B cell (primary cell): ENCODE measurements at regions not wholly inside any gene's neighbourhood (a gene's known extent, or its start where the extent isn't known, plus 50 kb on each side); places are given as distances from the start of the nearest gene placed in this dataset.

Source experiments
- ATAC-seq: fragments of 200-7000 bp; cut with Tn5 transposase; one replicate; pipeline ENCODE4 v1.10.0; 2021; ENCODE audit warnings: low read depth, mild to moderate bottlenecking, moderate number of reproducible peaks, moderate library complexity
- CTCF ChIA-PET: fragments of 350-600 bp; sonication (Branson Sonifier 250); formaldehyde crosslinking; loops from one replicate; lab custom pipeline; 2021; ENCODE audit warnings: antibody characterized with exemption, inconsistent platforms; lab: Charles Lee
- POLR2A ChIA-PET: fragments of 350-600 bp; sonication (Branson Sonifier 250); formaldehyde crosslinking; loops from one replicate; lab custom pipeline; 2021; ENCODE audit warnings: antibody characterized with exemption; lab: Charles Lee
- DNase-seq: peaks from one replicate; pipeline ENCODE4 v3.0.0; 2013
- H2AFZ ChIP-seq: 2 replicates; pipeline ENCODE4 v1.6.1; 2012; ENCODE audit warnings: mild to moderate bottlenecking, low read depth, low read length; ENCODE audit not compliant: insufficient read depth, poor library complexity, severe bottlenecking
- H3K27ac ChIP-seq, 2 donors: 1 replicate in 1 of 2; 2 replicates in 1 of 2; pipeline ENCODE4 v1.5.1; 2012 to 2013; ENCODE audit warnings: low read length in 2 of 2, mild to moderate bottlenecking in 2 of 2, moderate library complexity in 1 of 2
- H3K27me3 ChIP-seq, 4 experiments: fragments of 200-600 bp in 1 of 4; sonication (generic) in 1 of 4; replicated peaks in 1 of 4; 1 replicate in 2 of 4; 2 replicates in 2 of 4; pipeline versions ENCODE4 v1.6.1 to v1.7.0; 2013 to 2016; ENCODE audit warnings: low read length in 3 of 4, mild to moderate bottlenecking in 2 of 4, mixed read lengths in 1 of 4, moderate library complexity in 1 of 4; ENCODE audit not compliant: insufficient read depth in 4 of 4, control insufficient read depth in 3 of 4; ENCODE audit errors: control extremely low read depth in 1 of 4
- H3K36me3 ChIP-seq, 2 experiments: replicated peaks in 1 of 2; 1 replicate in 1 of 2; 2 replicates in 1 of 2; pipeline versions ENCODE4 v1.6.1 to v1.7.1; 2013; ENCODE audit warnings: low read length in 1 of 2; ENCODE audit not compliant: insufficient read depth in 2 of 2, control insufficient read depth in 1 of 2; ENCODE audit errors: control extremely low read depth in 1 of 2, extremely low read depth in 1 of 2
- H3K4me1 ChIP-seq, 2 donors: fragments of 200-600 bp in 1 of 2; sonication (generic) in 1 of 2; 1 replicate in 1 of 2; 2 replicates in 1 of 2; pipeline versions ENCODE4 v1.5.1 to v1.6.1; 2013 to 2017; ENCODE audit warnings: low read length in 2 of 2; ENCODE audit not compliant: control insufficient read depth in 2 of 2, insufficient read depth in 2 of 2
- H3K4me2 ChIP-seq: replicated peaks from 2 replicates; pipeline ENCODE3; 2012; ENCODE audit warnings: mild to moderate bottlenecking, low read depth, low read length; ENCODE audit not compliant: poor library complexity, severe bottlenecking
- H3K4me3 ChIP-seq, 5 experiments: fragments of 200-600 bp in 1 of 5; sonication (generic) in 1 of 5; 1 replicate in 3 of 5; 2 replicates in 2 of 5; pipeline versions ENCODE4 v1.5.1 to v1.7.0; 2011 to 2016; ENCODE audit warnings: low read length in 4 of 5, mild to moderate bottlenecking in 4 of 5, low read depth in 2 of 5, control low read depth in 1 of 5, moderate library complexity in 1 of 5; ENCODE audit not compliant: insufficient read depth in 1 of 5; ENCODE audit errors: control extremely low read depth in 1 of 5, extremely low read depth in 1 of 5
- H3K79me2 ChIP-seq: fragments of 200-600 bp; sonication (generic); one replicate; pipeline ENCODE4 v1.6.0; 2016; ENCODE audit warnings: low read length; ENCODE audit not compliant: control insufficient read depth, insufficient read depth
- H3K9ac ChIP-seq: fragments of 200-600 bp; sonication (generic); 2 replicates; pipeline ENCODE4 v1.6.1; 2017; ENCODE audit warnings: mild to moderate bottlenecking, low read length, moderate library complexity
- H3K9me3 ChIP-seq, 3 donors: one replicate each; pipeline versions ENCODE4 v1.6.1 to v1.7.1; 2013; ENCODE audit warnings: low read length in 2 of 3; ENCODE audit not compliant: control insufficient read depth in 2 of 3, insufficient read depth in 1 of 3; ENCODE audit errors: control extremely low read depth in 1 of 3
- H4K20me1 ChIP-seq: 2 replicates; pipeline ENCODE4 v1.6.0; 2012; ENCODE audit warnings: mild to moderate bottlenecking, low read length; ENCODE audit not compliant: insufficient read depth, control insufficient read depth, poor library complexity, severe bottlenecking
- H3K27ac Mint-ChIP-seq: one replicate; pipeline ENCODE4 v1.8.0; 2021; ENCODE audit warnings: mixed read lengths
- H3K27me3 Mint-ChIP-seq: one replicate; pipeline ENCODE4 v1.8.0; 2021; ENCODE audit warnings: mixed read lengths
- H3K4me1 Mint-ChIP-seq: one replicate; pipeline ENCODE4 v1.8.0; 2021; ENCODE audit warnings: mixed read lengths
- H3K4me3 Mint-ChIP-seq: one replicate; pipeline ENCODE4 v1.8.0; 2021; ENCODE audit warnings: mixed read lengths
- H3K9me3 Mint-ChIP-seq: one replicate; pipeline ENCODE4 v1.8.0; 2022; ENCODE audit warnings: mixed read lengths; ENCODE audit not compliant: insufficient read depth
- EZH2 ChIP-seq: IDR thresholded peaks from 2 replicates; pipeline ENCODE4 v1.6.1; 2012; ENCODE audit warnings: borderline replicate concordance, low read depth, mild to moderate bottlenecking, moderate library complexity, low read length; ENCODE audit not compliant: insufficient read depth, poor library complexity, severe bottlenecking
- whole genome bisulfite sequencing: methylation state at CpG from one replicate; pipeline ENCODE4 v1.1.5; 2013; ENCODE audit warnings: missing lambda C conversion rate; ENCODE audit not compliant: insufficient coverage; 5-methylcytosine and 5-hydroxymethylcytosine counted together
- intact Hi-C: fragments of 100-400 bp; cut with micrococcal nuclease; formaldehyde crosslinking; loops from one replicate; pipeline ENCODE4 v1.10.0; 2022
- TF ChIP-seq, protein P1 (sequence below): fragments of 200-600 bp; IDR thresholded peaks from one replicate; pipeline ENCODE4 v1.8.0; 2022; ENCODE audit warnings: antibody characterized with exemption, mild to moderate bottlenecking

DNA sequence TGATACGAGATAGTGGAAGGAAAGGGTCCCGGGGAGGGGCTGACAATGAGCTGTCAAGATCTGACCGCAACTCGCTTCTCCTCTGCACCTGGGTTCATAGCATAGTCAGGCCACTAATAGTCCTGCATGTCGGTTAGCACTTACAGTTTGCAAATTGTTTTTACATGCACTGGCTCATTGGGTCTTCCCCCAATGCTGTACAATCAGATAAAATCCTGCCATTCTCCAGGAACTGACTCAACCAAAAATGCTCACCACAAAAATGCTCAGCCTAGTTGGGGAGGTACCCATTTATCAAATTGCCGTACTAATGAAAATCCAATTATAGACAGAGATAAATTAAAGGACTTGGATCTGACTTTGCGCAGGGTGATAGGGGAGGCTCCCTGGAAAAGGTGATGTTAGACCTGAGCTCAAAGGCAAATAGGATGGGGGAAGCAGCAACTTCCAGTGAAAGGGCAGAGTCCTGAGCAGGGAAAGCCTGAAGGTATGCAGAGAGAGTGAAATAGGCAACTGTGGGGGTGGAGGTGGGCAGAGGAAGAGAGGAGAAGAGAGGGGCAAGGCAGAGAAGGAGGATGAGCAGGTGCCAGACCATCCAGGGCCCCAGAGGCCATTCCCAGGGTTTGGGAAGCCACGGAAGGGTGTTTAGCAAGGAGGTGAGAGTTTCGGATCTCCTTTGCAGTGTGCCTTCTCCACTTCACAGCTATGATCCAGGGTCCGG, 326.1 kb upstream of the TSHZ3 start:
- Histone ChIP-seq H3K27ac (no peak overlapping the region), H3K4me2 (no peak overlapping the region), H3K9ac (no peak overlapping the region), H3K4me3 (no peak overlapping the region), H3K9me3 (peaks cover 0 to 20% (median 0%) of the 10 kb centered on the region in 3 donors), H3K27me3 (no peaks in the 10 kb centered on the region), H2AFZ (no peak overlapping the region), H3K36me3 (no peaks in the 10 kb centered on the region), H3K79me2 (no peaks in the 10 kb centered on the region), H3K4me1 (no peaks in the 10 kb centered on the region), H4K20me1 (no peaks in the 10 kb centered on the region)
- TF ChIP-seq, protein P1, sequence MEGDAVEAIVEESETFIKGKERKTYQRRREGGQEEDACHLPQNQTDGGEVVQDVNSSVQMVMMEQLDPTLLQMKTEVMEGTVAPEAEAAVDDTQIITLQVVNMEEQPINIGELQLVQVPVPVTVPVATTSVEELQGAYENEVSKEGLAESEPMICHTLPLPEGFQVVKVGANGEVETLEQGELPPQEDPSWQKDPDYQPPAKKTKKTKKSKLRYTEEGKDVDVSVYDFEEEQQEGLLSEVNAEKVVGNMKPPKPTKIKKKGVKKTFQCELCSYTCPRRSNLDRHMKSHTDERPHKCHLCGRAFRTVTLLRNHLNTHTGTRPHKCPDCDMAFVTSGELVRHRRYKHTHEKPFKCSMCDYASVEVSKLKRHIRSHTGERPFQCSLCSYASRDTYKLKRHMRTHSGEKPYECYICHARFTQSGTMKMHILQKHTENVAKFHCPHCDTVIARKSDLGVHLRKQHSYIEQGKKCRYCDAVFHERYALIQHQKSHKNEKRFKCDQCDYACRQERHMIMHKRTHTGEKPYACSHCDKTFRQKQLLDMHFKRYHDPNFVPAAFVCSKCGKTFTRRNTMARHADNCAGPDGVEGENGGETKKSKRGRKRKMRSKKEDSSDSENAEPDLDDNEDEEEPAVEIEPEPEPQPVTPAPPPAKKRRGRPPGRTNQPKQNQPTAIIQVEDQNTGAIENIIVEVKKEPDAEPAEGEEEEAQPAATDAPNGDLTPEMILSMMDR, result no peak
- TF ChIP-seq EZH2, result no peak
- POLR2A ChIA-PET, result no interaction called here
- 85% methylated on average over 7 of the region's 10 CpGs for WGBS
- DNase-seq (no peak), ATAC-seq (no peak)
- Mint-ChIP-seq H3K27me3 (no peaks in the 10 kb centered on the region), H3K4me3 (no peak overlapping the region), H3K27ac (no peak overlapping the region), H3K9me3 (peaks cover 3% of the 10 kb centered on the region), H3K4me1 (no peaks in the 10 kb centered on the region)
- CTCF ChIA-PET, result no interaction called here
- intact Hi-C loops, result no loop called here

DNA sequence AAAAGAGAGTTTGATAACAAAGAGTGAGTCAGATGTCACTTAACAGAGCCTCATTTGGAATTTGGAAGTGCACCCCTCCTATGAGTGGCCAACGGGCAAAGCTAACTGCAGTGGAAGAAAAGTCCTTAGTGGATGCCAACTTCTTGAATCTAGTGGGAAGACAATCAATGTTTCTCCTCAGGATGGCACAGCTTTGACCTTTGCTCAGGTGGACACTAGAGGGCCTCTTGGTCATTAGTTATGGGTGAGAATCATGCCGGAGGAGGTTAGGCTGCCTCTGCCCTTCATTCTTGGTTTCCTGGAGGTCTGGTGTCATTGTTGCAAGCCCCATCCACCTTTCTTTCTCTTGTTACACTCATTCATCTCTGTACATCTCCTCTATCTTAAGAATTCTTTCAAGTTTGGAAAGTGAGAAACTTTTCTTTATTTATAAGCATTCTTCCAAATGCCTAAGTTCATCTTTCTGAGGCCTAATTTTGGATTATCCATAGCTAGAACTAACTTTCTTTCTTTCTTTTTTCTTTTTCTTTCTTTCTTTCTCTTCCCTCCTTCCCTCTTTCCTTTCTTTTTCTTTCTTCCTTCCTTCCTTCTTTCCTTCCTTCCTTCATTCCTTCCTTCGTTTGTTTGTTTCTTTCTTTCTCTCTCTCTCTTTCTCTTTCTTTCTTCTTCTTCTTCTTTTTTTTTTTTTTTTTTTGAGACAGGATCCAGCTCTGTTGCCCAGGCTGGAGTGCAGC, 327.2 kb upstream of the TSHZ3 start:
- 89% methylated on average over 2 of the region's 3 CpGs for WGBS
- Mint-ChIP-seq H3K27me3 (no peaks in the 10 kb centered on the region), H3K9me3 (peaks cover 3% of the 10 kb centered on the region), H3K4me3 (no peak overlapping the region), H3K27ac (no peak overlapping the region), H3K4me1 (no peaks in the 10 kb centered on the region)
- intact Hi-C loops, result no loop called here
- H3K27me3 ChIP-seq, result no peaks in the 10 kb centered on the region
- DNase-seq, result no peak
- no peaks in the 10 kb centered on the region for H3K4me1 ChIP-seq
- no peak overlapping the region for H3K9ac ChIP-seq
- no peak overlapping the region for H2AFZ ChIP-seq
- H3K4me3 ChIP-seq, result no peak overlapping the region
- no peak for ATAC-seq
- no peak overlapping the region for H3K27ac ChIP-seq
- ChIA-PET POLR2A (no interaction called here), CTCF (no interaction called here)
- no peak overlapping the region for H3K4me2 ChIP-seq
- no peaks in the 10 kb centered on the region for H3K79me2 ChIP-seq
- no peaks in the 10 kb centered on the region for H4K20me1 ChIP-seq
- no peak for TF ChIP-seq EZH2
- TF ChIP-seq, protein P1, result no peak
- H3K9me3 ChIP-seq, result peaks cover 0 to 13% (median 0%) of the 10 kb centered on the region in 3 donors
- no peaks in the 10 kb centered on the region for H3K36me3 ChIP-seq
